H9 (cell line): ENCODE measurements at regions not wholly inside any gene's neighbourhood (a gene's known extent, or its start where the extent isn't known, plus 50 kb on each side); places are given as distances from the start of the nearest gene placed in this dataset.

ENCODE experiments used
- DNase-seq: peaks from one replicate; pipeline ENCODE4 v3.0.0-alpha.2; 2017
- H2AFZ ChIP-seq: one replicate; pipeline ENCODE4 v1.6.1; 2013; ENCODE audit warnings: mild to moderate bottlenecking, low read length, control low read depth, moderate library complexity
- H2AK5ac ChIP-seq: 2 replicates; pipeline ENCODE4 v1.6.1; 2013; ENCODE audit warnings: low read length, control low read depth, mixed read lengths; ENCODE audit not compliant: insufficient read length
- H2BK120ac ChIP-seq: one replicate; pipeline ENCODE4 v1.6.1; 2013; ENCODE audit warnings: low read depth, mild to moderate bottlenecking, low read length, control low read depth, inconsistent platforms; ENCODE audit not compliant: poor library complexity, severe bottlenecking
- H2BK12ac ChIP-seq: 2 replicates; pipeline ENCODE4 v1.6.1; 2013; ENCODE audit warnings: low read length, control low read depth, mixed read lengths, low read depth; ENCODE audit not compliant: insufficient read length
- H2BK15ac ChIP-seq: 2 replicates; pipeline ENCODE4 v1.6.1; 2013; ENCODE audit warnings: low read depth, low read length, control low read depth
- H2BK20ac ChIP-seq: one replicate; pipeline ENCODE4 v1.6.1; 2013; ENCODE audit warnings: low read depth, mild to moderate bottlenecking, low read length, control low read depth, inconsistent platforms; ENCODE audit not compliant: poor library complexity, severe bottlenecking
- H2BK5ac ChIP-seq: 2 replicates; pipeline ENCODE4 v1.6.1; 2013; ENCODE audit warnings: low read length, control low read depth, mixed read lengths; ENCODE audit not compliant: insufficient read length
- H3K14ac ChIP-seq: 2 replicates; pipeline ENCODE4 v1.6.1; 2013; ENCODE audit warnings: low read length, control low read depth; ENCODE audit not compliant: insufficient read depth
- H3K18ac ChIP-seq: 2 replicates; pipeline ENCODE4 v1.6.1; 2013; ENCODE audit warnings: low read depth, mild to moderate bottlenecking, mixed read lengths, low read length, control low read depth; ENCODE audit not compliant: insufficient read length
- H3K23ac ChIP-seq: 2 replicates; pipeline ENCODE4 v1.6.1; 2013; ENCODE audit warnings: low read length, control low read depth, mixed read lengths, low read depth; ENCODE audit not compliant: insufficient read length
- H3K23me2 ChIP-seq: 2 replicates; pipeline ENCODE4 v1.6.1; 2013; ENCODE audit warnings: low read depth, mild to moderate bottlenecking, mixed read lengths, low read length, control low read depth; ENCODE audit not compliant: insufficient read length, poor library complexity, severe bottlenecking
- H3K27ac ChIP-seq: 2 replicates; pipeline ENCODE4 v1.5.1; 2013; ENCODE audit warnings: low read length, control low read depth, mixed read lengths, low read depth; ENCODE audit not compliant: insufficient read length
- H3K27me3 ChIP-seq: 2 replicates; pipeline ENCODE4 v1.6.1; 2013; ENCODE audit warnings: low read length, control low read depth, inconsistent platforms; ENCODE audit not compliant: insufficient read depth
- H3K4ac ChIP-seq: 2 replicates; pipeline ENCODE4 v1.6.1; 2013; ENCODE audit warnings: low read depth, mild to moderate bottlenecking, control low read depth, inconsistent platforms, low read length, moderate library complexity
- H3K4me1 ChIP-seq: 2 replicates; pipeline ENCODE4 v1.6.1; 2013; ENCODE audit warnings: low read length, control low read depth, inconsistent platforms; ENCODE audit not compliant: insufficient read depth
- H3K4me2 ChIP-seq: 2 replicates; pipeline ENCODE4 v1.6.1; 2013; ENCODE audit warnings: low read length, control low read depth, mixed read lengths; ENCODE audit not compliant: insufficient read length, insufficient read depth
- H3K56ac ChIP-seq: 2 replicates; pipeline ENCODE4 v1.6.1; 2013; ENCODE audit warnings: low read depth, mild to moderate bottlenecking, mixed read lengths, low read length, control low read depth; ENCODE audit not compliant: insufficient read length
- H3K79me1 ChIP-seq: 2 replicates; pipeline ENCODE4 v1.6.1; 2013; ENCODE audit warnings: low read depth, mild to moderate bottlenecking, moderate library complexity, low read length, control low read depth, inconsistent platforms; ENCODE audit not compliant: insufficient read depth, poor library complexity, severe bottlenecking
- H3K79me2 ChIP-seq: 2 replicates; pipeline ENCODE4 v1.6.1; 2013; ENCODE audit warnings: low read length, control low read depth, inconsistent platforms; ENCODE audit not compliant: insufficient read depth
- H3K9ac ChIP-seq: 2 replicates; pipeline ENCODE4 v1.6.1; 2013; ENCODE audit warnings: low read length, control low read depth, mixed read lengths; ENCODE audit not compliant: insufficient read length; ENCODE audit errors: extremely low read depth
- H3K9me3 ChIP-seq: one replicate; pipeline ENCODE4 v1.6.1; 2013; ENCODE audit warnings: low read depth, low read length, inconsistent platforms; ENCODE audit not compliant: control insufficient read depth
- H3T11ph ChIP-seq: one replicate; pipeline ENCODE4 v1.6.1; 2013; ENCODE audit warnings: mild to moderate bottlenecking, low read length, control low read depth, inconsistent platforms
- H4K20me1 ChIP-seq: one replicate; pipeline ENCODE4 v1.6.1; 2013; ENCODE audit not compliant: control insufficient read depth, insufficient read length, insufficient read depth
- H4K5ac ChIP-seq: 2 replicates; pipeline ENCODE4 v1.6.1; 2013; ENCODE audit warnings: low read depth, mild to moderate bottlenecking, mixed read lengths, low read length, control low read depth; ENCODE audit not compliant: insufficient read length
- H4K8ac ChIP-seq: replicated peaks from 2 replicates; pipeline ENCODE4 v1.6.1; 2013; ENCODE audit warnings: low read length, control low read depth, mixed read lengths, low read depth; ENCODE audit not compliant: insufficient read length
- H4K91ac ChIP-seq: 2 replicates; pipeline ENCODE4 v1.6.1; 2013; ENCODE audit warnings: low read depth, mild to moderate bottlenecking, moderate library complexity, mixed read lengths, low read length, control low read depth; ENCODE audit not compliant: insufficient read length
- H3K27ac Mint-ChIP-seq, 3 experiments: 2 replicates in 2 of 3; 3 replicates in 1 of 3; pipeline ENCODE4 v1.8.0; 2020 to 2021; ENCODE audit warnings: mixed read lengths in 3 of 3, mild to moderate bottlenecking in 1 of 3, moderate library complexity in 1 of 3
- H3K27me3 Mint-ChIP-seq: 2 replicates; pipeline ENCODE4 v1.8.0; 2021; ENCODE audit warnings: low read depth, mild to moderate bottlenecking, moderate library complexity, mixed read lengths
- H3K36me3 Mint-ChIP-seq, 3 experiments: 2 replicates in 2 of 3; 3 replicates in 1 of 3; pipeline ENCODE4 v1.8.0; 2020 to 2021; ENCODE audit warnings: low read depth in 3 of 3, mixed read lengths in 3 of 3; ENCODE audit not compliant: insufficient read depth in 1 of 3
- H3K4me1 Mint-ChIP-seq, 2 experiments: 2 replicates each; pipeline ENCODE4 v1.8.0; 2020; ENCODE audit warnings: mixed read lengths in 2 of 2
- H3K4me3 Mint-ChIP-seq, 2 experiments: 2 replicates in 1 of 2; 3 replicates in 1 of 2; pipeline ENCODE4 v1.8.0; 2020 to 2021; ENCODE audit warnings: mild to moderate bottlenecking in 2 of 2, mixed read lengths in 2 of 2, moderate library complexity in 1 of 2
- H3K9me3 Mint-ChIP-seq, 2 experiments: 2 replicates in 1 of 2; 3 replicates in 1 of 2; pipeline ENCODE4 v1.8.0; 2020; ENCODE audit warnings: mild to moderate bottlenecking in 2 of 2, mixed read lengths in 2 of 2, moderate library complexity in 1 of 2
- WGBS: extraction: QIAGEN DNeasy Blood & Tissue Kit; methylation state at CpG from one replicate; pipeline ENCODE4 v1.1.7; 2013; ENCODE audit warnings: missing lambda C conversion rate, low lambda C conversion rate, mixed read lengths; ENCODE audit not compliant: insufficient read length; ENCODE audit errors: extremely low coverage; 5-methylcytosine and 5-hydroxymethylcytosine counted together
- TF ChIP-seq, protein P1 (sequence below): fragments of 200-600 bp; sonication (generic); conservative IDR thresholded peaks from 3 replicates; pipeline ENCODE4 v1.8.0; 2021; ENCODE audit warnings: antibody characterized with exemption, mild to moderate bottlenecking

DNA sequence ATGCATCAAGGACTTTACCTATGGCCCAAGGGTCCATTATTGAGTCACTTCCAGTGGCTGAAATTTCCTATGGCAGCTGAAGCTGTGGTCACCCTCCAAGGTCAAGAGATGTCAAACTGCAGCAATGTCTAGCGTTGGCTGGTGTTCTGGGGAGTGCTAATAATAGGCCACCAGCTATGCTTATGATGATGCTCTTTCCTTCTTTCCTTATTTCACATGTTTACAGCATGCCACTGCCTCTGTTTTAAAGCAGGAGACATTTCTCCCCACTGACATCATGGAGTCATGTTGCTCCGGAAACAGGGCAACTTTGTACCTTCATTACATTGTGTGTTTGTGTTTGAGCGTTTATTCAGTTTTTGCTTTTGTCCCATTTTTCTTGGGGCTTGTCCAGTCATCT lies 62.6 kb upstream of the CYYR1 start:
- Histone ChIP-seq H2BK120ac (no peak overlapping the region), H3K79me1 (no peaks in the 10 kb centered on the region), H2AFZ (no peak overlapping the region), H4K5ac (no peak overlapping the region), H3K23ac (no peak overlapping the region), H2BK20ac (no peak overlapping the region), H4K91ac (no peak overlapping the region), H2BK15ac (no peak overlapping the region), H4K8ac (no peak overlapping the region), H3K56ac (no peak overlapping the region), H3K14ac (no peak overlapping the region), H2BK12ac (no peak overlapping the region), H3K27ac (no peak overlapping the region), H3K79me2 (no peaks in the 10 kb centered on the region), H3K27me3 (no peaks in the 10 kb centered on the region), H4K20me1 (no peaks in the 10 kb centered on the region), H3K4me2 (no peak overlapping the region), H3K23me2 (no peaks in the 10 kb centered on the region), H2BK5ac (no peak overlapping the region), H3K4ac (no peak overlapping the region), H3K9me3 (no peaks in the 10 kb centered on the region), H3K4me1 (no peaks in the 10 kb centered on the region), H3K9ac (no peak overlapping the region), H3T11ph (no peak overlapping the region), H2AK5ac (no peak overlapping the region), H3K18ac (no peak overlapping the region)
- no peak for DNase-seq
- H3K36me3 Mint-ChIP-seq = no peaks in the 10 kb centered on the region
- peaks cover 17% of the 10 kb centered on the region for H3K27me3 Mint-ChIP-seq
- H3K4me1 Mint-ChIP-seq = no peaks in the 10 kb centered on the region
- H3K4me3 Mint-ChIP-seq = no peak overlapping the region
- no peak overlapping the region for H3K27ac Mint-ChIP-seq
- WGBS = no CpG with 5 or more reads among the region's 3 CpGs
- H3K9me3 Mint-ChIP-seq = peaks cover 0 to 2% of the 10 kb centered on the region in 2 experiments; a peak in 1 of 5 replicates
- TF ChIP-seq, protein P1, sequence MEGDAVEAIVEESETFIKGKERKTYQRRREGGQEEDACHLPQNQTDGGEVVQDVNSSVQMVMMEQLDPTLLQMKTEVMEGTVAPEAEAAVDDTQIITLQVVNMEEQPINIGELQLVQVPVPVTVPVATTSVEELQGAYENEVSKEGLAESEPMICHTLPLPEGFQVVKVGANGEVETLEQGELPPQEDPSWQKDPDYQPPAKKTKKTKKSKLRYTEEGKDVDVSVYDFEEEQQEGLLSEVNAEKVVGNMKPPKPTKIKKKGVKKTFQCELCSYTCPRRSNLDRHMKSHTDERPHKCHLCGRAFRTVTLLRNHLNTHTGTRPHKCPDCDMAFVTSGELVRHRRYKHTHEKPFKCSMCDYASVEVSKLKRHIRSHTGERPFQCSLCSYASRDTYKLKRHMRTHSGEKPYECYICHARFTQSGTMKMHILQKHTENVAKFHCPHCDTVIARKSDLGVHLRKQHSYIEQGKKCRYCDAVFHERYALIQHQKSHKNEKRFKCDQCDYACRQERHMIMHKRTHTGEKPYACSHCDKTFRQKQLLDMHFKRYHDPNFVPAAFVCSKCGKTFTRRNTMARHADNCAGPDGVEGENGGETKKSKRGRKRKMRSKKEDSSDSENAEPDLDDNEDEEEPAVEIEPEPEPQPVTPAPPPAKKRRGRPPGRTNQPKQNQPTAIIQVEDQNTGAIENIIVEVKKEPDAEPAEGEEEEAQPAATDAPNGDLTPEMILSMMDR = no peak
